HG03354 (cell line): ENCODE measurements at regions not wholly inside any gene's neighbourhood (a gene's known extent, or its start where the extent isn't known, plus 50 kb on each side); places are given as distances from the start of the nearest gene placed in this dataset.

Experiments used
- ATAC-seq: cut with Tn5 transposase; IDR thresholded peaks from one replicate; pipeline ENCODE4 v1.9.1; 2021; ENCODE audit warnings: mild to moderate bottlenecking; ENCODE audit not compliant: unreplicated experiment, poor library complexity, severe bottlenecking

GRCh38 chr2:67057123-67057522, 340.0 kb upstream of the ETAA1 start:
- ATAC-seq = no peak

- no peak for ATAC-seq
These were observed 339.0 kb upstream of the ETAA1 start for GRCh38 chr2:67057901-67058703.

GRCh38 chr2:67065046-67065445, 332.1 kb upstream of the ETAA1 start:
- no peak for ATAC-seq

- ATAC-seq = no peak
These were observed 330.4 kb upstream of the ETAA1 start for GRCh38 chr2:67066782-67067181.

- ATAC-seq = no peak
These were observed 329.5 kb upstream of the ETAA1 start for GRCh38 chr2:67067656-67068055.

- ATAC-seq = no peak
These were observed 326.3 kb upstream of the ETAA1 start for GRCh38 chr2:67070826-67071225.

- ATAC-seq = no peak
These were observed 322.1 kb upstream of the ETAA1 start for GRCh38 chr2:67075056-67075455.

- ATAC-seq = no peak
These were observed 321.4 kb upstream of the ETAA1 start for GRCh38 chr2:67075530-67076238.

GRCh38 chr2:67076239-67076624, 320.9 kb upstream of the ETAA1 start:
- no peak for ATAC-seq

GRCh38 chr2:67079729-67080128, 317.4 kb upstream of the ETAA1 start:
- ATAC-seq = no peak

GRCh38 chr2:67082813-67083212, 314.3 kb upstream of the ETAA1 start:
- ATAC-seq = no peak

- no peak for ATAC-seq
These were observed 313.2 kb upstream of the ETAA1 start for GRCh38 chr2:67083951-67084350.

GRCh38 chr2:67085146-67085545, 312.0 kb upstream of the ETAA1 start:
- ATAC-seq = no peak

GRCh38 chr2:67091681-67092080, 305.5 kb upstream of the ETAA1 start:
- ATAC-seq = no peak

- ATAC-seq = no peak
These were observed 302.0 kb upstream of the ETAA1 start for GRCh38 chr2:67095121-67095520.

- no peak for ATAC-seq
These were observed 300.2 kb upstream of the ETAA1 start for GRCh38 chr2:67096886-67097285.

- ATAC-seq = no peak
These were observed 294.0 kb upstream of the ETAA1 start for GRCh38 chr2:67103157-67103556.

GRCh38 chr2:67108231-67108630, 288.9 kb upstream of the ETAA1 start:
- no peak for ATAC-seq

GRCh38 chr2:67124531-67124930, 272.6 kb upstream of the ETAA1 start:
- no peak for ATAC-seq

GRCh38 chr2:67130531-67131256, 266.4 kb upstream of the ETAA1 start:
- ATAC-seq = no peak

- no peak for ATAC-seq
These were observed 265.9 kb upstream of the ETAA1 start for GRCh38 chr2:67131257-67131609.
